Astrocyte of the spinal cord (primary cell): ENCODE measurements at regions not wholly inside any gene's neighbourhood (a gene's known extent, or its start where the extent isn't known, plus 50 kb on each side); places are given as distances from the start of the nearest gene placed in this dataset.

Source experiments
- DNase-seq: peaks from one replicate; pipeline ENCODE4 v3.0.0; 2011; ENCODE audit warnings: low read depth, low spot score
- H3K4me3 ChIP-seq: 2 replicates; pipeline ENCODE4 v1.5.1; 2011; ENCODE audit warnings: low read depth, mild to moderate bottlenecking, low read length, moderate library complexity
- in situ Hi-C: cut with HindIII; loops from 2 replicates; pipeline ENCODE4 v1.10.0; 2017; ENCODE audit warnings: low sequenced_read_pairs
- TF ChIP-seq, protein P1 (sequence below): IDR thresholded peaks from 2 replicates; pipeline ENCODE4 v1.5.1; 2012; ENCODE audit warnings: low read depth, mild to moderate bottlenecking, low read length, inconsistent platforms

DNA sequence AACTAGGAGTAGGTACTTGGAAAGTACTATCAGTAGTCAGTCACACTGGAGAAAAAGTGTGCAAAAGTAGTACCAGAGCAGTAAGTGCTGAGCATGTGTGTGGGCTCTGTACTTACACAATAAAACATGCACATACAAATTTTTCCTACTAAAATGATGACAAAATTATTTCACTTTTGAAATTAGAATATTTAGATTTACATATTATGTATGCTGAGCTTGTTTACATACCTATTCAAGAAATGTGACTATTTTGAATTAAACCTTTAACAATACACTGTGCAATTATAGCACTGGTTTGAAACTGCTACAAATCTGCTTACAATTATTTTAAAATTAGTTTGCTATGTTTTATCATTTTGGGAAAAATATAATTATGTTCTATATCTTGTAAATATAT, 2781.6 kb upstream of the PCDH20 start:
- DNase-seq: no peak
- in situ Hi-C loops: no loop called here
- TF ChIP-seq, protein P1, sequence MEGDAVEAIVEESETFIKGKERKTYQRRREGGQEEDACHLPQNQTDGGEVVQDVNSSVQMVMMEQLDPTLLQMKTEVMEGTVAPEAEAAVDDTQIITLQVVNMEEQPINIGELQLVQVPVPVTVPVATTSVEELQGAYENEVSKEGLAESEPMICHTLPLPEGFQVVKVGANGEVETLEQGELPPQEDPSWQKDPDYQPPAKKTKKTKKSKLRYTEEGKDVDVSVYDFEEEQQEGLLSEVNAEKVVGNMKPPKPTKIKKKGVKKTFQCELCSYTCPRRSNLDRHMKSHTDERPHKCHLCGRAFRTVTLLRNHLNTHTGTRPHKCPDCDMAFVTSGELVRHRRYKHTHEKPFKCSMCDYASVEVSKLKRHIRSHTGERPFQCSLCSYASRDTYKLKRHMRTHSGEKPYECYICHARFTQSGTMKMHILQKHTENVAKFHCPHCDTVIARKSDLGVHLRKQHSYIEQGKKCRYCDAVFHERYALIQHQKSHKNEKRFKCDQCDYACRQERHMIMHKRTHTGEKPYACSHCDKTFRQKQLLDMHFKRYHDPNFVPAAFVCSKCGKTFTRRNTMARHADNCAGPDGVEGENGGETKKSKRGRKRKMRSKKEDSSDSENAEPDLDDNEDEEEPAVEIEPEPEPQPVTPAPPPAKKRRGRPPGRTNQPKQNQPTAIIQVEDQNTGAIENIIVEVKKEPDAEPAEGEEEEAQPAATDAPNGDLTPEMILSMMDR: no peak
- no peak overlapping the region for H3K4me3 ChIP-seq

- DNase-seq: no peak
- no peak overlapping the region for H3K4me3 ChIP-seq
- in situ Hi-C loops: no loop called here
- TF ChIP-seq, protein P1: no peak
Measured at GRCh38 chr13:64186503-64187250, 2771.0 kb upstream of the PCDH20 start.

- in situ Hi-C loops: no loop called here
Measured at GRCh38 chr13:64186071-64186470, 2770.4 kb upstream of the PCDH20 start.

DNA sequence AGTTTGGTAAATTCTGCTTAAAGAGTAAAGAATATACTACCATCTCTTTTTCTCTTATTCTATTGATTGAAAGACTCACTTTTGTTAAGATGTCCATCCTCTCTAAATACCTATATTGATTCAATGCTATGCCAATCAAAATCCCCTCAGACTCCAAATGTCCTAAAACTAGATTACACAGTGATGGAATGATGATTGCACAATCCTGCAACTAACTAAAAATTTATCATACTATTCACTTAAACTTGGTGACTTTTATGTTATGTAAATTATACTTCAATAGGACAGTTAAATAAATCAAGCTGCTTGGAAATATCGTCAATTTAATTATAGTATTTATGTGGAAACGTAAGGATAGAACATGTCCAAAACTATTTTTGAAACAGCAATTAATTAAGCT, 2765.1 kb upstream of the PCDH20 start:
- no peak overlapping the region for H3K4me3 ChIP-seq
- no peak for DNase-seq
- TF ChIP-seq, protein P1: no peak
- in situ Hi-C loops: no loop called here

More at GRCh38 chr13:64186071-64186470, 2770.4 kb upstream of the PCDH20 start:
- DNase-seq: no peak
- TF ChIP-seq, protein P1: no peak
- H3K4me3 ChIP-seq: no peak overlapping the region

DNA sequence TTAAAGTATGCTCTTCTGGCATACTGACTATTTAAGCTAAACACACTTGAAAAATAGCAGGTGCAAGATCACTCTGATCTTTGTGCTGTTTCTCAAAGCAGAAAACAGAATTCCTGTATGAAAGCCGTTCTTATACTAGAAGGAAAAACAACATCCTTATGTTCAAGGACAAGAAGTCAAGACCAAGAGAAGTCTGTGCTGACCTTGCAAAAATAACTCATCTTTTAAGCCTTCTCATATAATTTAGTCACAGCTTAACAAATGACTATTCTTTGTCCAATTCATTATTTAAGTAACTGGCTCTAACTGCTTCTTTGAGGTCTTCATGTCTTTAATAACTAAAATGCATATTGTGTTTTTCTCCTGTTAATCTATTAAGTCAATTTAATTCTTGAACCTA, 2750.2 kb upstream of the PCDH20 start:
- DNase-seq: no peak
- no peak overlapping the region for H3K4me3 ChIP-seq
- in situ Hi-C loops: no loop called here
- TF ChIP-seq, protein P1: no peak

GRCh38 chr13:64164435-64164834, 2748.8 kb upstream of the PCDH20 start:
- no peak for DNase-seq
- in situ Hi-C loops: no loop called here
- TF ChIP-seq, protein P1: no peak
- no peak overlapping the region for H3K4me3 ChIP-seq
